IPS DF 4.7 (cell line): ENCODE measurements at regions not wholly inside any gene's neighbourhood (a gene's known extent, or its start where the extent isn't known, plus 50 kb on each side); places are given as distances from the start of the nearest gene placed in this dataset.
A peak's percentile ranks its signal among the peaks of the same experiment; 100 is the strongest.
"Not testable (repeated sequence)": the region's sequence is repeated elsewhere in the genome, so short reads cannot be mapped to it uniquely, and the experiment has no call there.

Source experiments
- DNase-seq: peaks from one replicate; pipeline ENCODE4 v3.0.0-alpha.2; 2013; ENCODE audit warnings: low spot score; ENCODE audit errors: extremely low read depth

- DNase-seq, result not testable (repeated sequence)
Observed at GRCh38 chr2:88802026-88802425, 110.6 kb downstream of the RPIA start.

DNA sequence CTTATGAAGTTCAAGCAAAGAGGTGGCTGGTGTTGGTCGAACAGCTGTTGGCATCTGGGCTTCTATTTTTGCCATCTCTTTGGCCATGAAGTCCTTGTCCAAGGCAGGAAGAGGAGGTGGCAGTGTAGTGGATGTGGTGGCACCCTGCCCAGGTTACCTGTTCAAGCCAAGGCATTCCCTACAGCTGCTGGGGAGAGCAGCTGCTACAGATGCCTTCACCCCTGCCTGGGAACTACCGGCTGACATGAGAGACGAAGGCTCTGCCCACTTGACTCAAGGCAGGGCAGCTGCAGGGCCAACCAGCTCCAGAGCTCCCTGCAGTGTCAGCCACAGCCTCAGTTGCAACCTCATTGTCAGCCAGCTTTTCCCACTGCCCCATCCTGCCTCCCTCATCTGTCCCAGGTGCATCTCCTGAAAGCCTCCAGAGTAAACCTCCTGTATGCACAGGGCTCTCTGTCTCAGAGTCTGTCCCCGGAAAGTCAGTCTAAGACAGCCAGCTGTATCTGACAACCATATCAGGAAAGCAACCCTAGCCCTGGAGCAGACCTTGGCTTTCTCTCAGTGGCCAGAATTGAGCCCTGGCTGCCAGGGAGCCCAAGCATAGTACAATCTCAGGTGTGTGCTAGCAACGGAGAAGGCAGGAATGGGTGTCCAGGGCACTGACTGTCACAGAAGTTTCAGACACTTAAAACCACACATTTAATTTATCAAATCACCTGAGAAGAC lies 115.9 kb downstream of the RPIA start:
- DNase-seq, result no peak

GRCh38 chr2:88808083-88808482 lies 116.6 kb downstream of the RPIA start:
- no peak for DNase-seq

DNA sequence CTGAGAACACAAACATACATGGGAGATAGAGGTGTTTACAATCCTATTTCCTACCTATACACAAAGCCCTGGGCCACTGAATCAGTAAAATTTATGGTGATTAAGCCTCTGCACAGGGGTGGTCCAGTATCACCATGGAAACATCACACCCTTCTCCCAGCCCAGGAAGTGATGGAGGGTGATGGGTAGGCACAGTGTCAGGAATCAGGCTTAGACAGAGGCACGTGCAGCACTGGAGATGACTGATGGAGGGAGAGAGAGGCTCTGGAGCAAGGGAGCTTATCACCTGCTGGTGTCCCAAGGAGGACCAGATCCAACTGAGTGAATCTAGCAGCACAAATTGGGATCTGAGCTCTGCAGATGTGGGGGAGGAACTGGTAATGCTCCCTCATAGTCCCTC lies 117.2 kb downstream of the RPIA start:
- DNase-seq, result no peak

- DNase-seq, result no peak
Observed at GRCh38 chr2:88809216-88809615, 117.7 kb downstream of the RPIA start.

DNA sequence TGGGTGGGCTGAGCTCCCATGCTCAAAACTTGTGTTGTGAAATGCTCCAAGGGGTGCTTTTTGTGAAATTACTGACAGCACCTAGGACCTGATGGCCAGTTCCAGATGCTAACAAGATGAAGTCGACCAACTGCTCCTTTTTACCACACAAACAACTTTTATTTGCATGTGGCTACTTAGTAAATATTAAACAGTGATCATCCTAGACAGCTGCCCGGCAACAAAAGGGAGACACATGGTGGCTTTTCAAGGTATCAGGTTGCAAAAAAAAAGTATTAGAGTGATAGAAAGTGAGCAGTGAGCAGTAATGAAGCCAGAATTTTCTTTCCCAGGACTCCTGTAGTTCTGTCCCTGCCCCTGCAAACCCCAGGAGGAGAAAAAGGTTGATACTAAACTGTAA lies 118.5 kb downstream of the RPIA start:
- no peak for DNase-seq

- DNase-seq, result no peak
Observed at GRCh38 chr2:88810488-88810887, 119.0 kb downstream of the RPIA start.

DNA sequence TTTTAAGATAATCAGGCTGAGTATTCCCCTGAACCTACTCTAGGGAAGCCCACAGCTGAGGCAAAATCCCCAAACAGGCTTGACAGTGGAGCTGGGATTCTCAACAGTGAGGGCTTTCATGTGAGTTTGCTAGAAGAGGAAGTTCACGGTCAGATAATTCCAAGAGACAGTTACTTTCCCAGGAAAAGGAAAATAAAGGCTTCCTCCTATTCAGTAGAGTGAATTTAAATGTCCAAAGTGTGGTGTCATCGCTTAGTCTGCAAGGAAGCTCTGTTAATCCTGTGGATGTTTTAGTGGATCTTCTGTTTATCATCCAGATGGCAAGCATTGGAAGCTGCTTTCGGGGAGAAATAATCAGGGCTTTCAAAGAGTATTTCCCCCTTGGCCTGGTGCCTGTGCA lies 119.8 kb downstream of the RPIA start:
- DNase-seq, result no peak

- DNase-seq, result no peak
Observed at GRCh38 chr2:88811681-88812080, 120.2 kb downstream of the RPIA start.

GRCh38 chr2:88813612-88814011 lies 122.1 kb downstream of the RPIA start:
- no peak for DNase-seq

- DNase-seq, result no peak
Observed at GRCh38 chr2:88815282-88815681, 123.8 kb downstream of the RPIA start.

GRCh38 chr2:88815697-88816096 lies 124.2 kb downstream of the RPIA start:
- DNase-seq, result no peak

GRCh38 chr2:88818381-88818780 lies 126.9 kb downstream of the RPIA start:
- no peak for DNase-seq

- DNase-seq, result no peak
Observed at GRCh38 chr2:88824951-88825350, 133.5 kb downstream of the RPIA start.

DNA sequence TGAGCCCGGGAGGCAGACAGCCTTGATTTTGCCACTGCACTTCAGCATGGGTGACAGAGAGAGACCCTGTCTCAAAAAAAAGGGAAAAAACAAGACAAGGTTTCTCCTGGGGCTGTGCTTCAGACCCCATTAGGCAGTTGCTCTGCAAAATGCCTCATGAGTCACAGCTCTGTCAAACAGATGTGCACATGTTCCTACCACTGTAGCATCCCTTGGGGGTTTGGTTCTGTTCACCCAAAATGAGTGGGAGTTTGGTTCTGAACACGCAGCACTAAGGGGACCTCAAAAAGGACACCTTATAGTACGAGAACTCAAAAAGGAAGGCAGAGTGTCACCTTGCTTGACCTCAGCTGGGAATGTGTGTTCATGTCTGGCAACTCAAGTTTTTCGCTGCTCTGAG lies 134.9 kb downstream of the RPIA start:
- no peak for DNase-seq

DNA sequence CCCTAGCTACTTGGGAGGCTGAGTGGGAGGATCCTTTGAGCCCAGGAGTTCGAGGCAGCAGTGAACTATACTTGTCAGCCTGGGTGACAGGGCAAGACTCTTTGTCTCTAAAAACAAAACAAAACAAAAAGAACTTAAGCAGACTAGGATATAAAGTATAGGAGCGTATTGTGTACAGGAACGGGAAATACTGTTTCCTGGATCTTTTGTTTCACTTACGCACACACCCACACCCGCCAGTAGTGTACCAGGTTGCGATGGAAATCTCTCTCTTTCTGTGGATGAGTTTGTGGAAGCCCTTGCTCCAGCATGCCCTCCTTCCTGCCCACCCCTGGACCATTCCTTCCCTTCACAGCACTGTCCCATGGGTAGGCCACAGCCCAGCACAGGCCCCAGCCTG lies 136.3 kb downstream of the RPIA start:
- DNase-seq, result no peak

DNA sequence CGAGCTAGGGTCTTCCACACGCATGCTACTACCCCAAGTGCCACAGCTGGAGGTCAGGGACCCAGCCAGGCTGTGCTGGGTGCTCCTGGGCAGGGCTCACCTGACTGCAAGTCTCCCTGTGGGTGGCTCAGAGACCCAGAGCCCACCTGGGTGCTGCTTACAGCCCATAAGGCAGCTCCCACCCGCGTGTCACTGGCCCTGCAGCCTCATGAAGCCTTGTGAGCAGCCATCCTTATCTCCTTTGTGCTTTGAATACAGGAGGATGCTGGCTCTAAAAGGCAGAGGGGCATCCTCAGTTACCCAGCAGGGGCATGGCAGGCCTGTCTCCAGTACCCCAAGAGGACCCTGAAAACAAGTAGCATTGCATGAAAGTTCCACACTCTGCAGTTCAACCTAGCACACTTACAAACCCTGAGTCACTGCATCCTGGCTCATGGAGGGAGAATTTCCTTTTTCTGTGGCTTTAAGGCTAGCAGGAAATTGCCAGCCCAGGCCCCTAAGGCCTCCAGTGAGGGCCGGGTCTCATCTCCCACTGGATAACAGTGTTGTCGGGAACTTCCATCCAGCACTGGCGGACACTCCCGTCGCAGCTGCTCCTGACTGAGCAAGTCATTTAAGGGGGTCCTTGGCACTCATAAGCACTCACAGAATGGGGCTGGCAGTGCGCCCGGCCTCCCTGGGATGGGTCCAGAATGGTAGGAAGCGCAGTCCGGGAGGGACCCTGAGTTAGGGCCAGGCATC lies 137.1 kb downstream of the RPIA start:
- no peak for DNase-seq

DNA sequence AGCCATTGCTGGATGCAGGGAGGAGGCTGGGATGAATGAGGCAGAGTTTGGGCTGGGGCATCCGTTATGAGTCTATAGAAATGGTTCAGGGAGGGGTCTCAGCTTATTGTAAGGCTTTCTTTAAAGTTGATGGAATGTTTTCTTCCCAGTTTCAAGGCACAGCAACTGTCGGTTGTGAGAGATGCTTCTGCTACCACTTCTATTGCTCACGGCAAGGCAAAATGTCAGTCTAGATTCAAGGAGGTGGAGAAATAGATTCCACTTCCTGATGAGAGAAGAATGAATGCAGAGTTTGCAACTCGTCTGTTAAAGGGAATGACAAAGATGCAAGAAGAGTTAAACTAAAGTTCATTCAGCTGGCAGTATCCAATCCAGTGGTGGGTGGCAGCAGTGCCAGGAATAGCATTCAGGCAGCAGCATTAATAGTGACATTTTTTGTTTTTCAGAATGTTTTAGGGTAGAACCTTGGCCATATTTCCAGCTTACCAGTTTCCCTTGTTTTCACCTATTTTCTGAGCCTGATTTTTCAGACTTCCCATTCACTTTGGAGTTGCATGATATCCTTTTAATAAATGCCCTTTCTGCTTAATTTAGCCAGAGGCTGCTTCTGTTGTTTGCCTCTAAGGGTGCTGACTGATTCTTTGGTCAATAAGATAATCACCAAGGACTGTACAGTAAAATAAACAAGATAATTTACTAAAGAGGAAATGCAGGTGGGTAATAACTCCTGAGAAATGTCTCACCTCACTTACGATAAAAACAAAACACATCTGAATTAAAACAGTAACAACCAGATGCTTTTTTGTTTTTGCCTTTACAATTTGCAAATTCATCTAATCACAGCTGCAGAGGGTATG lies 138.4 kb downstream of the RPIA start:
- no peak for DNase-seq

GRCh38 chr2:88831071-88831791 lies 139.8 kb downstream of the RPIA start:
- DNase-seq, result no peak

DNA sequence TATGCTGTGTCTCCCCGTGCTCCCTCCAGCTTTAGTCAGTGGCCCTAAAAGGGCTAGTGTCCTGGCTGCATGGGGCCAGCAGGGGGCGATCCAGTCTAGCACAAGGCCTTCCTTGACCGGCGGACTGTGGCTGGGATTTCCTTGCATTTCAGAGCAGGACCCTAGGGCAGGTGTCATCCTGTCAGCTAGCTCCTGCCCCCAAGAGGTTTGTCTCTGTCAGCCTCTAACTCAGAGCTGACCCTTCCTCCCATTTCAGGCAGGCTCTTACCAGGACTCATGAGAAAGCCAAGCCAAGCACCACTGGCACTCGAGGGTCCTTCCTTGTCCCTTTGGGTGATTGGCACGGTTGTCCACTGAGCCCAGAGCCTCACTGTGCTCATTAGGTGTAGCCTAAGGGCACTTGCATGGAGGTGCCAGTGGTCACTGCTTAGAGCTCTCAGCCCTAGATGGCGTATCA lies 140.3 kb downstream of the RPIA start:
- peak; percentile 78 for DNase-seq

DNA sequence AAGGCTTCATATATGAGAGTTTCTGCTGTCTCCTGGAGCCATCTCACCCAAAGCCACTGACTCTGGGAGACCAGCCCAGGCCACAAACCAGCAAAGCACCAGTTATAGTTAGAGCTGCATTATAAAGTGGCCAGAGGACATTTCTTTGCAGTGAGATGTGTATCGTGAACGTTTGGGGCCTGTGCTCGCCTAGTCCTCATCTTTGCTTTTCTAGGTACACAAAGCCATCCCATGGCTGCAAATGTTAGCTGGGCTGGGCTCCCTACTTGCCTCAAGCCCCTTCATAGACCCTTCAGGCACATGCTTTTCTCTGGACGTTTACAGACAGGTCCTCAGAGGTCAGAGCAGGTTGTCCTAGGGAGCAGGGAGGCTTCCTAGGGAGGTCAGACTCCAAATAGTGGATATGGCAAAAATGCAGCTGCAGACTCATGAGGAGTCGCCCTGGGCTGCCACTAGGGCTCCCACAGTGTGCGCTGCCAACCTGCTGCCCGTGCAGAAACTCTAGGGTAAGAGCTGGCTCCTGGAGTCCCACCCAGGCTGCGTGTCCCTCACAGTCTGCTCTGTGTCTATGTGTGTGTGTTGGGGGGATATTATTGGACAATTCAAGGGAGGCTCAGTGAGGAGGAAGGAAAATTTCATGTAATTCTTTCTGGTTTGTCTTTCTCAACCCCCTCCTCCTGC lies 141.0 kb downstream of the RPIA start:
- no peak for DNase-seq
